ENCODE measurements at regions not wholly inside any gene's neighbourhood (a gene's known extent, or its start where the extent isn't known, plus 50 kb on each side); places are given as distances from the start of the nearest gene placed in this dataset.

- 22% methylated on average over 4 of the region's 4 CpGs for WGBS (ENCODE audit: low lambda C conversion rate)
- POLR2A ChIA-PET = no interaction called here
Observed at GRCh38 chr16:58960484-58960883, 226.4 kb upstream of the GOT2 start.

More at GRCh38 chr16:58960484-58960883, 226.4 kb upstream of the GOT2 start:
- no peaks in the 10 kb centered on the region for H3K79me2 ChIP-seq (ENCODE audit: insufficient read depth)
- H3F3A ChIP-seq (replicated peaks; ENCODE audit: insufficient read depth) = no peaks in the 10 kb centered on the region
- DNase-seq = no peak
- H3K9me3 ChIP-seq = no peaks in the 10 kb centered on the region
- H2AFZ ChIP-seq (ENCODE audit: low read depth) = no peak overlapping the region
- no peak overlapping the region for H3K4me3 ChIP-seq (ENCODE audit: low read depth in 2 of 2, low read length in 1 of 2)
- H4K20me1 ChIP-seq (ENCODE audit: insufficient read depth) = no peaks in the 10 kb centered on the region
- CTCF ChIA-PET = no interaction called here
- no peaks in the 10 kb centered on the region for H3K4me1 ChIP-seq (ENCODE audit: control insufficient read depth in 1 of 2, insufficient read depth in 2 of 2, low read depth in 1 of 2, low read length in 1 of 2)
- H3K9ac ChIP-seq = no peak overlapping the region
- no peaks in the 10 kb centered on the region for H3K27me3 ChIP-seq (ENCODE audit: insufficient read depth)
- H3K27ac ChIP-seq (ENCODE audit: low read depth in 2 of 2, low read length in 1 of 2) = no peak overlapping the region
- no peak overlapping the region for H3K4me2 ChIP-seq
- no peaks in the 10 kb centered on the region; the same call in 1 of the 2 replicates for H3K9me2 ChIP-seq
- H3K36me3 ChIP-seq (replicated peaks in 1 of 2; ENCODE audit: control insufficient read depth in 1 of 2, insufficient read depth in 2 of 2, low read length in 1 of 2) = no peaks in the 10 kb centered on the region
- TF ChIP-seq POLR2AphosphoS5 (IDR thresholded peaks at IDR 0.05; ENCODE audit: low read depth, low read length) = no peak
- no peak for TF ChIP-seq REST (IDR thresholded peaks at IDR 0.05; ENCODE audit: low read depth, low read length)
- TF ChIP-seq TCF12 (IDR thresholded peaks at IDR 0.05) = no peak
- TF ChIP-seq RAD21 (IDR thresholded peaks at IDR 0.05; ENCODE audit: low read length) = no peak
- TF ChIP-seq EP300 (IDR thresholded peaks at IDR 0.05; ENCODE audit: borderline replicate concordance in 1 of 2, low read depth in 1 of 2, low read length in 1 of 2) = no peak
- no peak for TF ChIP-seq FOXJ3 (CRISPR knock-in tag; IDR thresholded peaks at IDR 0.05)
- TF ChIP-seq SMC3 (IDR thresholded peaks at IDR 0.05; ENCODE audit: low read depth, low read length) = no peak
- no peak for TF ChIP-seq GABPA (IDR thresholded peaks at IDR 0.05; ENCODE audit: low read depth)
- TF ChIP-seq USF1 (IDR thresholded peaks at IDR 0.05; ENCODE audit: borderline replicate concordance, low read depth) = no peak
- TF ChIP-seq, protein P1, sequence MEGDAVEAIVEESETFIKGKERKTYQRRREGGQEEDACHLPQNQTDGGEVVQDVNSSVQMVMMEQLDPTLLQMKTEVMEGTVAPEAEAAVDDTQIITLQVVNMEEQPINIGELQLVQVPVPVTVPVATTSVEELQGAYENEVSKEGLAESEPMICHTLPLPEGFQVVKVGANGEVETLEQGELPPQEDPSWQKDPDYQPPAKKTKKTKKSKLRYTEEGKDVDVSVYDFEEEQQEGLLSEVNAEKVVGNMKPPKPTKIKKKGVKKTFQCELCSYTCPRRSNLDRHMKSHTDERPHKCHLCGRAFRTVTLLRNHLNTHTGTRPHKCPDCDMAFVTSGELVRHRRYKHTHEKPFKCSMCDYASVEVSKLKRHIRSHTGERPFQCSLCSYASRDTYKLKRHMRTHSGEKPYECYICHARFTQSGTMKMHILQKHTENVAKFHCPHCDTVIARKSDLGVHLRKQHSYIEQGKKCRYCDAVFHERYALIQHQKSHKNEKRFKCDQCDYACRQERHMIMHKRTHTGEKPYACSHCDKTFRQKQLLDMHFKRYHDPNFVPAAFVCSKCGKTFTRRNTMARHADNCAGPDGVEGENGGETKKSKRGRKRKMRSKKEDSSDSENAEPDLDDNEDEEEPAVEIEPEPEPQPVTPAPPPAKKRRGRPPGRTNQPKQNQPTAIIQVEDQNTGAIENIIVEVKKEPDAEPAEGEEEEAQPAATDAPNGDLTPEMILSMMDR (IDR thresholded peaks at IDR 0.05) = no peak
- no peak for TF ChIP-seq USF2 (IDR thresholded peaks at IDR 0.05; ENCODE audit: borderline replicate concordance, low read depth, low read length)

Measured in SK-N-SH (cell line).